ENCODE measurements at regions not wholly inside any gene's neighbourhood (a gene's known extent, or its start where the extent isn't known, plus 50 kb on each side); places are given as distances from the start of the nearest gene placed in this dataset.

DNA sequence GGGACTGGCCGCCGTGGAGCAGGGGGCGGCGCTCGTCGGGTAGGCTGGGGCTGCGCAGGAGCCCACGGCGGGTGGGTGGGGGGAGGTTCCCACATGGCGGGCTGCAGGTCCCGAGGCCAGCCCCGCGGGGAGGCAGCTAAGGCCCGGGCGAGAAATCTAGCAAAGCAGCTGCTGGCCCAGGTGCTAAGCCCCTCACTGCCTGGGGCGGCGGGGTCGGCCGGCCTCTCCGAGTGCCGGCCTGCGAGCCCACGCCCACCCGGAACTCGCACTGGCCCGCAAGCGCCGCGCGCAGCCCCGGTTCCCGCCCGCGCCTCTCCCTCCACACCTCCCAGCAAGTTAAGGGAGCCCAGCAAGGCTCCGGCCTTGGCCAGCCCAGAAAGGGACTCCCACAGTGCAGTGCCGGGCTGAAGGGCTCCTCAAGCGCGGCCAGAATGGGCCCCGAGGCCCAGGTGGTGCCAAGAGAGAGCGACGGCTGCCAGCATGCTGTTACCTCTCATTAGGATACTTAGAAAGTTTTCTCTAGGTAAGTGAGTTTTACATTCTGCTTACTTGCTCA lies 1463.5 kb upstream of the MIR17HG start:
- no peak for DNase-seq
- Histone ChIP-seq H3K27ac (no peak overlapping the region), H3K9me3 (no peaks in the 10 kb centered on the region), H3K4me3 (no peak overlapping the region), H3K36me3 (no peaks in the 10 kb centered on the region), H3K4me1 (no peaks in the 10 kb centered on the region), H3K27me3 (ENCODE audit: low read depth) (no peaks in the 10 kb centered on the region)
- intact Hi-C loops (cut with DNase I): no loop called here
- TF ChIP-seq, protein P1, sequence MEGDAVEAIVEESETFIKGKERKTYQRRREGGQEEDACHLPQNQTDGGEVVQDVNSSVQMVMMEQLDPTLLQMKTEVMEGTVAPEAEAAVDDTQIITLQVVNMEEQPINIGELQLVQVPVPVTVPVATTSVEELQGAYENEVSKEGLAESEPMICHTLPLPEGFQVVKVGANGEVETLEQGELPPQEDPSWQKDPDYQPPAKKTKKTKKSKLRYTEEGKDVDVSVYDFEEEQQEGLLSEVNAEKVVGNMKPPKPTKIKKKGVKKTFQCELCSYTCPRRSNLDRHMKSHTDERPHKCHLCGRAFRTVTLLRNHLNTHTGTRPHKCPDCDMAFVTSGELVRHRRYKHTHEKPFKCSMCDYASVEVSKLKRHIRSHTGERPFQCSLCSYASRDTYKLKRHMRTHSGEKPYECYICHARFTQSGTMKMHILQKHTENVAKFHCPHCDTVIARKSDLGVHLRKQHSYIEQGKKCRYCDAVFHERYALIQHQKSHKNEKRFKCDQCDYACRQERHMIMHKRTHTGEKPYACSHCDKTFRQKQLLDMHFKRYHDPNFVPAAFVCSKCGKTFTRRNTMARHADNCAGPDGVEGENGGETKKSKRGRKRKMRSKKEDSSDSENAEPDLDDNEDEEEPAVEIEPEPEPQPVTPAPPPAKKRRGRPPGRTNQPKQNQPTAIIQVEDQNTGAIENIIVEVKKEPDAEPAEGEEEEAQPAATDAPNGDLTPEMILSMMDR (IDR thresholded peaks at IDR 0.05): no peak
- no peak for ATAC-seq

DNA sequence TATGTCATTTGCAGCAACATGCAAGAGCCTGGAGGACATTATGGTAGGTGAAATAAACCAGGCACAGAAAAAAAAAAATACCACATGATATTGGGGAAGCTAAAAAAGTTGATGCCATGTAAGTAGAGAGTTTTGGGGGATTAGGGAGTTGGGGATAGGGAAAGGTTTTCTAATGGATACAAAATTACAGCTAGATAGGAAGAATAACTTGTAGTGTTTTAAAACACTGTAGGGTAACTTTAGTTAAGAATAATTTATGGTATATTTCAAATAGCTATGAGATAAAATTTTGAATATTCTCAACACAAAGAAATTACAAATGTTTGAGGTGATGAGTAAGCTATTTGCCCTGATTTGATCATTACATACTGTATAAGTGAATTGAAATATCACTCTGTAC lies 1456.7 kb upstream of the MIR17HG start:
- Histone ChIP-seq H3K27me3 (ENCODE audit: low read depth) (no peaks in the 10 kb centered on the region), H3K4me1 (no peaks in the 10 kb centered on the region), H3K4me3 (no peak overlapping the region), H3K36me3 (no peaks in the 10 kb centered on the region), H3K9me3 (no peaks in the 10 kb centered on the region), H3K27ac (no peak overlapping the region)
- intact Hi-C loops (cut with DNase I): no loop called here
- ATAC-seq (no peak), DNase-seq (no peak)
- TF ChIP-seq, protein P1 (IDR thresholded peaks at IDR 0.05): no peak

DNA sequence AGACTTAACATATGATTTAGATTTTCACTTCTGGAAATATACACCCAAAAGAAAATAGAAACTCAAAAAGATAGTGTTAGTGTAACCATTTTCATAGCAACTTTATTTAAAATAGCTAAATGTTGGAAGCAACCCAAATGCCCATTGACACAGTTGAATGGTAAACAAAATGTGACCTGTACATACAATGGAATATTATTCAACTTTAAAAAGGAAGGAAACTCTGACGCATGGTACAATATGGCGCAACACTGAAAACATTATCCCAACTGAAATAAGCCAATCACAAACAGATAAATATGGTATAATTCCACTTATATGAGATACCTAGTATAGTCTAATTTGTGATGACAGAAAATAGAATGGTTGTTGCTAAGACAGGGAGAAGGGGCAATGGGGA lies 1456.1 kb upstream of the MIR17HG start:
- no peaks in the 10 kb centered on the region for H3K9me3 ChIP-seq
- no peaks in the 10 kb centered on the region for H3K4me1 ChIP-seq
- H3K27ac ChIP-seq: no peak overlapping the region
- intact Hi-C loops (cut with DNase I): no loop called here
- H3K36me3 ChIP-seq: no peaks in the 10 kb centered on the region
- TF ChIP-seq, protein P1 (IDR thresholded peaks at IDR 0.05): no peak
- no peak overlapping the region for H3K4me3 ChIP-seq
- DNase-seq (no peak), ATAC-seq (no peak)
- H3K27me3 ChIP-seq (ENCODE audit: low read depth): no peaks in the 10 kb centered on the region

DNA sequence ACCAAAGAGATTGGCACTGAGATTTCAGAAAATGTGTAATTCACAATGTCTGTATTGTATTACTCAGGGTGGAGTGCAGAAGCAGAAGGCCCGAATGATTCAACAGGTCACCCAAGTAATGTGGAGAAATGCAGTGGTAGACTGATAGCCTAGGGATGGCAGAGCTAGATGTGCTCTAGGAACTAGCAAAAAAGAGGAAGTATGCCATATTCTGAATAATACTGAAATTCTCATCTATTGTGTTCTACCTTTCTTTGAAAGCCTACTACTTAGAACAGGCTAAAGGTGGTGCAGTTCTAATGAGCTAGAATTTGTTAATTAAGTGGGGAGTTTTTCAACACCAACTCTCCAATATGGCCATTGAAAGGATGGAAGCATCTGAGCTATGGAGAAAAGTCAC lies 1449.8 kb upstream of the MIR17HG start:
- no peak overlapping the region for H3K27ac ChIP-seq
- no peaks in the 10 kb centered on the region for H3K27me3 ChIP-seq (ENCODE audit: low read depth)
- H3K4me3 ChIP-seq: no peak overlapping the region
- TF ChIP-seq, protein P1 (IDR thresholded peaks at IDR 0.05): no peak
- no peak for ATAC-seq
- no peaks in the 10 kb centered on the region for H3K9me3 ChIP-seq
- intact Hi-C loops (cut with DNase I): no loop called here
- H3K36me3 ChIP-seq: no peaks in the 10 kb centered on the region
- no peaks in the 10 kb centered on the region for H3K4me1 ChIP-seq
- DNase-seq: no peak

DNA sequence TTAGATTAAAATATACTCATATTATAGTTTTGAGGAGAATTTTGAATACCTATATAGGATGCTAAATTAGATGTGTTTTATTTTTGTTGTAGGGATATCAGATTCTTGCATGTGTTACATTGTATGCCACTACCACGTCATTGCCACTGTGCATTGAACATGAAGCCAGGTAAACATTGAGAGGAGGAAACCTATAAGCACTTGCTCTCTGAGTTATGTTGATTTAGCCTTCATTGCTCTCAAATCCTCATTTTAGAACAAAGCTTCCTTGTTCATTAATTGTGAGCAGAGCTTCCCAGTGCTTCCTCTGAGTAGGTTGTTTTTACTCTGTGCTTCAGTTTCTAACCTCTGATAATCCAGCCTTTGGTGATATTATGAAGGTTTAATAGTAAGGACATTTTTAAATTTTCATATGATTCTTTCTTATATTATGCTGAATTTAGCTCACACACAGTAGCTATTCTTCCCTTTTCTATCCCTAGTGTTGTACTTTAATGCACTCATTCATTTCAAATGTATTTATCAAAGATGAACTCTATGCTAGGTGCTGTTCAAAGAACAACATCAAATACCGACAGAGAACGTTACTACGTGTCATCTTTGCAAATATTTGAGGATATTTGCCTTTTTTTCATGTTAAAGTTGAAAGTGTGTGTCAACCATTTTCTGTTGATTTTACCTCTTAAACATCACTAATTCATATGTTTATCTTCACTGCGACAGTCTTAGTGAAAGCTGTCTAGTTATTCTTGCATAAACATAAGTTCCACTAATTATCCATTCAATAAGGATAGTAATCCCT lies 1448.0 kb upstream of the MIR17HG start:
- H3K4me1 ChIP-seq: no peaks in the 10 kb centered on the region
- H3K9me3 ChIP-seq: no peaks in the 10 kb centered on the region
- no peaks in the 10 kb centered on the region for H3K27me3 ChIP-seq (ENCODE audit: low read depth)
- no peak overlapping the region for H3K27ac ChIP-seq
- DNase-seq: no peak
- TF ChIP-seq, protein P1 (IDR thresholded peaks at IDR 0.05): no peak
- no peak for ATAC-seq
- intact Hi-C loops (cut with DNase I): no loop called here
- H3K36me3 ChIP-seq: no peaks in the 10 kb centered on the region
- no peak overlapping the region for H3K4me3 ChIP-seq

Data from lower lobe of right lung (tissue), 2 donors.